Panc1 (cell line): ENCODE measurements at regions not wholly inside any gene's neighbourhood (a gene's known extent, or its start where the extent isn't known, plus 50 kb on each side); places are given as distances from the start of the nearest gene placed in this dataset.

ENCODE experiments used
- CTCF ChIP-seq: fragments of 450-650 bp; IDR thresholded peaks from 2 replicates; pipeline ENCODE4 v1.5.1; 2017; ENCODE audit warnings: mild to moderate bottlenecking
- POLR2AphosphoS5 ChIP-seq: IDR thresholded peaks from 2 replicates; pipeline ENCODE4 v1.6.1; 2012; ENCODE audit warnings: mild to moderate bottlenecking, low read depth, low read length, moderate library complexity
- REST ChIP-seq, 2 experiments: IDR thresholded peaks; 2 replicates each; pipeline ENCODE4 v1.6.1; 2011 to 2012; ENCODE audit warnings: low read depth in 2 of 2, control low read depth in 1 of 2, low read length in 1 of 2, mild to moderate bottlenecking in 1 of 2, moderate library complexity in 1 of 2; ENCODE audit not compliant: insufficient read depth in 1 of 2
- SIN3A ChIP-seq: IDR thresholded peaks from 2 replicates; pipeline ENCODE4 v1.6.1; 2012; ENCODE audit warnings: low read depth, mild to moderate bottlenecking, low read length, moderate library complexity, borderline replicate concordance; ENCODE audit not compliant: insufficient read depth

- no peak for TF ChIP-seq CTCF
- no peak for TF ChIP-seq POLR2AphosphoS5
- no peak for TF ChIP-seq REST (IDR thresholded peaks at IDR 0.05; ENCODE audit: insufficient read depth in 1 of 2, low read depth in 2 of 2, low read length in 1 of 2)
- TF ChIP-seq SIN3A, result no peak
These were observed 107.1 kb upstream of the PKDCC start for GRCh38 chr2:41940745-41941063.
